H1 (cell line): ENCODE measurements at regions not wholly inside any gene's neighbourhood (a gene's known extent, or its start where the extent isn't known, plus 50 kb on each side); places are given as distances from the start of the nearest gene placed in this dataset.

ENCODE experiments used
- CTCF ChIA-PET: fragments of 300-600 bp; sonication (Branson Sonifier 250); formaldehyde crosslinking; loops from one replicate; lab custom pipeline; 2021; ENCODE audit not compliant: partially characterized antibody; lab: Charles Lee
- POLR2A ChIA-PET: fragments of 300-600 bp; sonication (Branson Sonifier 250); formaldehyde crosslinking; loops from one replicate; lab custom pipeline; 2021; ENCODE audit warnings: inconsistent platforms; ENCODE audit not compliant: partially characterized antibody; lab: Charles Lee
- DNase-seq, 2 experiments: peaks; one replicate each; pipeline versions ENCODE4 v3.0.0 to v3.0.0-alpha.2; 2010 to 2022; ENCODE audit warnings: low spot score in 2 of 2, low read depth in 1 of 2, mixed read lengths in 1 of 2
- FAIRE-seq: peaks from 2 replicates; lab custom pipeline; 2011; peaks lifted over from hg19 to GRCh38; lab: Jason Lieb, UNC
- H2AFZ ChIP-seq: 2 replicates; pipeline ENCODE4 v1.8.1; 2012; ENCODE audit warnings: low read length, inconsistent platforms
- H2AK5ac ChIP-seq: 2 replicates; pipeline ENCODE4 v1.6.1; 2013; ENCODE audit warnings: low read depth, low read length
- H2BK120ac ChIP-seq: replicated peaks from 2 replicates; pipeline ENCODE3; 2013; ENCODE audit warnings: low read depth, low read length, inconsistent platforms
- H2BK12ac ChIP-seq: 2 replicates; pipeline ENCODE4 v1.6.1; 2013; ENCODE audit warnings: low read depth, low read length
- H2BK15ac ChIP-seq: 2 replicates; pipeline ENCODE4 v1.6.1; 2013; ENCODE audit warnings: low read length
- H2BK20ac ChIP-seq: 2 replicates; pipeline ENCODE4 v1.6.1; 2013; ENCODE audit warnings: low read length
- H2BK5ac ChIP-seq: 2 replicates; pipeline ENCODE4 v1.6.1; 2013; ENCODE audit warnings: low read depth, low read length
- H3K14ac ChIP-seq: 2 replicates; pipeline ENCODE4 v1.6.1; 2013; ENCODE audit warnings: inconsistent platforms; ENCODE audit not compliant: insufficient read length
- H3K18ac ChIP-seq: 2 replicates; pipeline ENCODE4 v1.6.1; 2013; ENCODE audit warnings: low read length; ENCODE audit errors: extremely low read depth
- H3K23ac ChIP-seq: 2 replicates; pipeline ENCODE4 v1.6.1; 2013; ENCODE audit warnings: inconsistent platforms; ENCODE audit not compliant: insufficient read length
- H3K23me2 ChIP-seq: 2 replicates; pipeline ENCODE4 v1.6.1; 2013; ENCODE audit warnings: low read depth, low read length
- H3K27ac ChIP-seq: 2 replicates; pipeline ENCODE4 v1.6.1; 2011; ENCODE audit warnings: low read depth, low read length, inconsistent platforms
- H3K27me3 ChIP-seq, 4 experiments: replicated peaks in 1 of 4; 1 replicate in 1 of 4; 2 replicates in 3 of 4; pipeline versions ENCODE4 v1.6.1 to v1.8.1; 2011 to 2013; ENCODE audit warnings: low read length in 3 of 4, mild to moderate bottlenecking in 3 of 4, inconsistent platforms in 2 of 4, mixed read lengths in 2 of 4, moderate library complexity in 1 of 4; ENCODE audit not compliant: control insufficient read depth in 3 of 4, insufficient read depth in 3 of 4; ENCODE audit errors: extremely low read depth in 1 of 4
- H3K36me3 ChIP-seq, 4 experiments: 2 replicates each; pipeline versions ENCODE4 v1.6.1 to v1.8.1; 2011 to 2013; ENCODE audit warnings: mild to moderate bottlenecking in 4 of 4, low read length in 3 of 4, moderate library complexity in 2 of 4, control low read depth in 1 of 4, inconsistent platforms in 1 of 4; ENCODE audit not compliant: insufficient read depth in 4 of 4, control insufficient read depth in 2 of 4
- H3K4ac ChIP-seq: replicated peaks from 2 replicates; pipeline ENCODE3; 2013; ENCODE audit warnings: low read length, low read depth, mixed read lengths, inconsistent platforms; ENCODE audit not compliant: insufficient read length
- H3K4me1 ChIP-seq, 4 experiments: replicated peaks in 1 of 4; 1 replicate in 1 of 4; 2 replicates in 3 of 4; pipeline versions ENCODE4 v1.6.1 to v1.8.1; 2011 to 2013; ENCODE audit warnings: low read length in 3 of 4, inconsistent platforms in 2 of 4, mixed read lengths in 1 of 4; ENCODE audit not compliant: insufficient read depth in 4 of 4, control insufficient read depth in 3 of 4
- H3K4me2 ChIP-seq, 2 experiments: 2 replicates each; pipeline versions ENCODE4 v1.6.1 to v1.8.1; 2011 to 2013; ENCODE audit warnings: low read depth in 2 of 2, low read length in 2 of 2, control low read depth in 1 of 2, inconsistent platforms in 1 of 2, mild to moderate bottlenecking in 1 of 2; ENCODE audit not compliant: insufficient read depth in 1 of 2
- H3K4me3 ChIP-seq, 4 experiments: fragments of 200-600, 300-600 bp in 1 of 4; sonication (generic), shearing (Covaris generic), sonication (Bioruptor Twin) in 1 of 4; 2 replicates each; pipeline versions ENCODE4 v1.5.1 to v1.8.1; 2011 to 2016; ENCODE audit warnings: low read length in 4 of 4, low read depth in 3 of 4, control low read depth in 2 of 4, inconsistent platforms in 2 of 4, mild to moderate bottlenecking in 2 of 4, mixed read lengths in 1 of 4, moderate library complexity in 1 of 4; ENCODE audit not compliant: insufficient read depth in 2 of 4; ENCODE audit errors: extremely low read depth in 1 of 4
- H3K56ac ChIP-seq: replicated peaks from 2 replicates; pipeline ENCODE3; 2013; ENCODE audit warnings: low read depth, mild to moderate bottlenecking, mixed read lengths, low read length, inconsistent platforms; ENCODE audit not compliant: insufficient read length
- H3K79me1 ChIP-seq: 2 replicates; pipeline ENCODE4 v1.6.1; 2013; ENCODE audit warnings: low read depth, low read length, control low read depth
- H3K79me2 ChIP-seq, 2 experiments: 2 replicates each; pipeline versions ENCODE4 v1.6.1 to v1.8.1; 2012 to 2013; ENCODE audit warnings: low read length in 2 of 2, mild to moderate bottlenecking in 2 of 2, inconsistent platforms in 1 of 2; ENCODE audit not compliant: insufficient read depth in 2 of 2, control insufficient read depth in 1 of 2
- H3K9ac ChIP-seq, 4 experiments: replicated peaks in 1 of 4; 1 replicate in 1 of 4; 2 replicates in 3 of 4; pipeline versions ENCODE4 v1.6.1 to v1.8.1; 2011 to 2013; ENCODE audit warnings: low read depth in 3 of 4, low read length in 3 of 4, control low read depth in 2 of 4, mild to moderate bottlenecking in 2 of 4, moderate library complexity in 2 of 4, inconsistent platforms in 1 of 4; ENCODE audit errors: extremely low read depth in 1 of 4
- H3K9me3 ChIP-seq, 2 experiments: 2 replicates each; pipeline versions ENCODE4 v1.6.1 to v1.8.1; 2012 to 2013; ENCODE audit warnings: mild to moderate bottlenecking in 2 of 2, moderate library complexity in 2 of 2, control low read depth in 1 of 2, inconsistent platforms in 1 of 2, low read depth in 1 of 2, low read length in 1 of 2, mixed read lengths in 1 of 2; ENCODE audit not compliant: insufficient read depth in 2 of 2
- H4K20me1 ChIP-seq, 2 experiments: replicated peaks in 1 of 2; 2 replicates each; pipeline versions ENCODE3 to v1.8.1; 2011 to 2013; ENCODE audit warnings: inconsistent platforms in 2 of 2, low read length in 2 of 2, mild to moderate bottlenecking in 1 of 2; ENCODE audit not compliant: insufficient read depth in 2 of 2, control insufficient read depth in 1 of 2
- H4K5ac ChIP-seq: 2 replicates; pipeline ENCODE4 v1.6.1; 2013; ENCODE audit warnings: low read length, low read depth, mixed read lengths, inconsistent platforms; ENCODE audit not compliant: insufficient read length
- H4K8ac ChIP-seq: 2 replicates; pipeline ENCODE4 v1.8.0; 2013; ENCODE audit warnings: mild to moderate bottlenecking, moderate library complexity, low read length, inconsistent platforms; ENCODE audit not compliant: insufficient read depth; ENCODE audit errors: extremely low read depth
- H4K91ac ChIP-seq: replicated peaks from 2 replicates; pipeline ENCODE3; 2013; ENCODE audit warnings: low read length, mixed read lengths, inconsistent platforms; ENCODE audit not compliant: insufficient read length
- ASH2L ChIP-seq: fragments of 200-600, 300-600 bp; sonication (generic); IDR thresholded peaks from one replicate; pipeline ENCODE4 v1.7.1; 2017; ENCODE audit warnings: low read length
- BACH1 ChIP-seq: IDR thresholded peaks from 2 replicates; pipeline ENCODE4 v1.6.1; 2012; ENCODE audit warnings: low read length, improper control_type of control experiment
- CEBPB ChIP-seq: IDR thresholded peaks from 2 replicates; pipeline ENCODE4 v1.6.1; 2012; ENCODE audit warnings: low read depth, low read length
- EP300 ChIP-seq, 2 experiments: IDR thresholded peaks; 1 replicate in 1 of 2; 2 replicates in 1 of 2; pipeline ENCODE4 v1.6.1; 2011 to 2012; ENCODE audit warnings: low read depth in 2 of 2, low read length in 2 of 2, mild to moderate bottlenecking in 2 of 2, borderline replicate concordance in 1 of 2, inconsistent platforms in 1 of 2, moderate library complexity in 1 of 2
- NANOG ChIP-seq: IDR thresholded peaks from 2 replicates; pipeline ENCODE4 v1.6.1; 2011; ENCODE audit warnings: low read length, low read depth, mild to moderate bottlenecking, inconsistent platforms; ENCODE audit not compliant: insufficient read depth, poor library complexity, severe bottlenecking
- PHF8 ChIP-seq: fragments of 200-600 bp; sonication (generic); conservative IDR thresholded peaks from 2 replicates; pipeline ENCODE4 v1.7.1; 2012; ENCODE audit warnings: low read depth, mild to moderate bottlenecking, inconsistent platforms, low read length, moderate library complexity
- POU5F1 ChIP-seq: IDR thresholded peaks from 2 replicates; pipeline ENCODE4 v1.6.1; 2011; ENCODE audit warnings: low read depth, mild to moderate bottlenecking, low read length, moderate library complexity
- WGBS, 2 experiments: shearing (Covaris generic) in 1 of 2; methylation state at CpG; one replicate each; pipeline versions ENCODE4 v1.1.6 to v1.1.7; 2013 to 2015; ENCODE audit warnings: low lambda C conversion rate in 2 of 2, mixed read lengths in 2 of 2, inconsistent platforms in 1 of 2, low coverage in 1 of 2, missing lambda C conversion rate in 1 of 2; ENCODE audit not compliant: insufficient replicate concordance in 2 of 2, insufficient coverage in 1 of 2, insufficient read length in 1 of 2; ENCODE audit errors: extremely low coverage in 1 of 2, missing lambda C conversion rate in 1 of 2; 5-methylcytosine and 5-hydroxymethylcytosine counted together
- TF ChIP-seq, protein P1 (sequence below), 3 experiments: IDR thresholded peaks; 1 replicate in 2 of 3; 2 replicates in 1 of 3; pipeline versions ENCODE4 v1.5.1 to v1.6.1; 2011; ENCODE audit warnings: low read length in 3 of 3, mild to moderate bottlenecking in 3 of 3, inconsistent platforms in 2 of 3, low read depth in 1 of 3, moderate library complexity in 1 of 3; ENCODE audit not compliant: insufficient read depth in 1 of 3; ENCODE audit errors: control extremely low read depth in 1 of 3

DNA sequence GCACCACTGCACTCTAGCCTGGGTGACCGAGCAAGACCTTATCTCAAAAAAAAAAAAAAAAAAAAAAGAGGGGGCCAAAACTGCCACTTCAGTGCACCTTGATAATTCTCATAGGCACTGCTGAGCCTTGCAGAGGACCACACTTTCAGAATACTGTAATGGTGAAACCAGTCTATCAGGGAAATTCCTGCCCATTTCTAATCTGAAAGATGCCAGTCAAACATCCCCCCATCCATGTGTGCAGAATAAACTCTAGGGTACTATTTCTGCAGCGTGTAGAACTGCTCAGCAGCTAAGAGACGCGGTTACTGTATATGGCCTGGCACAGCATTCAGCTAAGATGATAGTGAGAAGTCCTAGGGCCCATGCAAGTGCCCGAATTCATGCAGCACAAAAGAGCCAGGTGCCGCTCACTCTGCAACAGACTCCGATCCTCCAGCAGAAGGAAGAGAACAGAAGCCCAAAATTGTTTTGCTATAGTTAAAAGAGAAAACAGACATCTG lies 286.8 kb upstream of the KLF14 start:
- H3K4me2 ChIP-seq: no peak overlapping the region

More for the DNA sequence above, 286.8 kb upstream of the KLF14 start:
- Histone ChIP-seq H3K36me3 (no peaks in the 10 kb centered on the region), H2BK15ac (no peak overlapping the region), H4K8ac (no peak overlapping the region), H3K4me3 (no peak overlapping the region), H4K91ac (no peak overlapping the region), H2AK5ac (no peak overlapping the region), H3K79me2 (no peaks in the 10 kb centered on the region), H2BK12ac (no peak overlapping the region), H3K18ac (no peak overlapping the region), H3K79me1 (no peaks in the 10 kb centered on the region), H3K23me2 (no peaks in the 10 kb centered on the region; the same call in 1 of the 2 replicates), H3K14ac (no peak overlapping the region), H2AFZ (no peak overlapping the region), H3K56ac (no peak overlapping the region), H2BK120ac (no peak overlapping the region), H3K27ac (no peak overlapping the region), H3K4ac (no peak overlapping the region), H2BK5ac (no peak overlapping the region), H2BK20ac (no peak overlapping the region), H3K4me1 (no peaks in the 10 kb centered on the region; a peak in 1 of 7 replicates), H3K23ac (no peak overlapping the region), H3K9ac (no peak overlapping the region), H3K27me3 (no peaks in the 10 kb centered on the region), H4K20me1 (peaks cover 0 to 2% of the 10 kb centered on the region in 2 experiments), H4K5ac (no peak overlapping the region), H3K9me3 (no peaks in the 10 kb centered on the region)
- no peak for FAIRE-seq
- CTCF ChIA-PET: interaction anchor here (1.1 to 2.6 kb wide), 2 partner anchors 38 to 148 kb away, joined by 3 to 11 read pairs; no protein-coding TSS in a partner anchor
- 81% methylated on average over 7 of the region's 7 CpGs; no CpG with 5 or more reads in 1 of the 2 experiments for WGBS, 2 experiments
- no peak for DNase-seq
- TF ChIP-seq CEBPB (no peak), EP300 (IDR thresholded peaks at IDR 0.05; ENCODE audit: borderline replicate concordance in 1 of 2, low read depth in 2 of 2, low read length in 2 of 2) (no peak), PHF8 (no peak), BACH1 (no peak), NANOG (no peak), ASH2L (no peak), POU5F1 (no peak)
- TF ChIP-seq, protein P1, sequence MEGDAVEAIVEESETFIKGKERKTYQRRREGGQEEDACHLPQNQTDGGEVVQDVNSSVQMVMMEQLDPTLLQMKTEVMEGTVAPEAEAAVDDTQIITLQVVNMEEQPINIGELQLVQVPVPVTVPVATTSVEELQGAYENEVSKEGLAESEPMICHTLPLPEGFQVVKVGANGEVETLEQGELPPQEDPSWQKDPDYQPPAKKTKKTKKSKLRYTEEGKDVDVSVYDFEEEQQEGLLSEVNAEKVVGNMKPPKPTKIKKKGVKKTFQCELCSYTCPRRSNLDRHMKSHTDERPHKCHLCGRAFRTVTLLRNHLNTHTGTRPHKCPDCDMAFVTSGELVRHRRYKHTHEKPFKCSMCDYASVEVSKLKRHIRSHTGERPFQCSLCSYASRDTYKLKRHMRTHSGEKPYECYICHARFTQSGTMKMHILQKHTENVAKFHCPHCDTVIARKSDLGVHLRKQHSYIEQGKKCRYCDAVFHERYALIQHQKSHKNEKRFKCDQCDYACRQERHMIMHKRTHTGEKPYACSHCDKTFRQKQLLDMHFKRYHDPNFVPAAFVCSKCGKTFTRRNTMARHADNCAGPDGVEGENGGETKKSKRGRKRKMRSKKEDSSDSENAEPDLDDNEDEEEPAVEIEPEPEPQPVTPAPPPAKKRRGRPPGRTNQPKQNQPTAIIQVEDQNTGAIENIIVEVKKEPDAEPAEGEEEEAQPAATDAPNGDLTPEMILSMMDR (IDR thresholded peaks at IDR 0.05; ENCODE audit: control extremely low read depth in 1 of 3, insufficient read depth in 1 of 3, low read depth in 1 of 3, low read length in 3 of 3): no peak
- POLR2A ChIA-PET: no interaction called here
